ENCODE measurements at regions not wholly inside any gene's neighbourhood (a gene's known extent, or its start where the extent isn't known, plus 50 kb on each side); places are given as distances from the start of the nearest gene placed in this dataset.

- Histone ChIP-seq H3K9ac (replicated peaks in 1 of 4; ENCODE audit: extremely low read depth in 1 of 4, low read depth in 3 of 4, low read length in 3 of 4) (no peak overlapping the region), H4K8ac (ENCODE audit: extremely low read depth, insufficient read depth, low read length) (no peak overlapping the region), H3K27me3 (replicated peaks in 1 of 4; ENCODE audit: control insufficient read depth in 3 of 4, extremely low read depth in 1 of 4, insufficient read depth in 3 of 4, low read length in 3 of 4) (no peaks in the 10 kb centered on the region), H2BK12ac (ENCODE audit: low read depth, low read length) (no peak overlapping the region), H2BK20ac (ENCODE audit: low read length) (no peak overlapping the region), H3K23me2 (ENCODE audit: low read depth, low read length) (no peaks in the 10 kb centered on the region), H3K56ac (replicated peaks; ENCODE audit: insufficient read length, low read depth, low read length) (no peak overlapping the region), H3K27ac (ENCODE audit: low read depth, low read length) (no peak overlapping the region), H3K36me3 (ENCODE audit: control insufficient read depth in 2 of 4, insufficient read depth in 4 of 4, low read length in 3 of 4) (no peaks in the 10 kb centered on the region), H3K9me3 (ENCODE audit: insufficient read depth in 2 of 2, low read depth in 1 of 2, low read length in 1 of 2) (no peaks in the 10 kb centered on the region), H2BK5ac (ENCODE audit: low read depth, low read length) (no peak overlapping the region), H3K14ac (ENCODE audit: insufficient read length) (no peak overlapping the region), H2AK5ac (ENCODE audit: low read depth, low read length) (no peak overlapping the region), H4K20me1 (replicated peaks in 1 of 2; ENCODE audit: control insufficient read depth in 1 of 2, insufficient read depth in 2 of 2, low read length in 2 of 2) (no peaks in the 10 kb centered on the region), H4K5ac (ENCODE audit: insufficient read length, low read depth, low read length) (no peak overlapping the region), H2BK15ac (ENCODE audit: low read length) (no peak overlapping the region), H3K4me2 (ENCODE audit: insufficient read depth in 1 of 2, low read depth in 2 of 2, low read length in 2 of 2) (no peak overlapping the region), H3K4me1 (replicated peaks in 1 of 4; ENCODE audit: control insufficient read depth in 3 of 4, insufficient read depth in 4 of 4, low read length in 3 of 4) (peaks cover 0 to 7% (median 0%) of the 10 kb centered on the region in 4 experiments; a peak in 1 of 7 replicates), H4K91ac (replicated peaks; ENCODE audit: insufficient read length, low read length) (no peak overlapping the region), H3K4me3 (ENCODE audit: extremely low read depth in 1 of 4, insufficient read depth in 2 of 4, low read depth in 3 of 4, low read length in 4 of 4) (no peak overlapping the region), H3K4ac (replicated peaks; ENCODE audit: insufficient read length, low read depth, low read length) (no peak overlapping the region), H3K23ac (ENCODE audit: insufficient read length) (no peak overlapping the region), H3K79me1 (ENCODE audit: low read depth, low read length) (no peaks in the 10 kb centered on the region), H3K18ac (ENCODE audit: extremely low read depth, low read length) (no peak overlapping the region), H2BK120ac (replicated peaks; ENCODE audit: low read depth, low read length) (no peak overlapping the region), H2AFZ (ENCODE audit: low read length) (0 out of 2 replicates have a peak overlapping the region, but pooled peaks have one; percentile 58), H3K79me2 (ENCODE audit: control insufficient read depth in 1 of 2, insufficient read depth in 2 of 2, low read length in 2 of 2) (no peaks in the 10 kb centered on the region)
- no peak for TF ChIP-seq EZH2 (IDR thresholded peaks at IDR 0.05; ENCODE audit: low read depth, low read length, severe bottlenecking)
- TF ChIP-seq RNF2 (IDR thresholded peaks at IDR 0.05; ENCODE audit: borderline replicate concordance, low read depth, low read length, missing control alignments, poor library complexity, severe bottlenecking), result no peak
- DNase-seq (ENCODE audit: low read depth in 1 of 2, low spot score in 2 of 2) (no peak), FAIRE-seq (no peak)
- WGBS, 2 experiments (ENCODE audit: extremely low coverage in 1 of 2, insufficient coverage in 1 of 2, insufficient read length in 1 of 2, insufficient replicate concordance in 2 of 2, low coverage in 1 of 2, low lambda C conversion rate in 2 of 2, missing lambda C conversion rate in 1 of 2), result 95% methylated on average over 9 of the region's 9 CpGs; no CpG with 5 or more reads in 1 of the 2 experiments
- ChIA-PET CTCF (ENCODE audit: partially characterized antibody) (interaction anchor here (1.6 kb wide), 1 partner anchor 34 kb away, joined by 4 read pairs; no protein-coding TSS in a partner anchor), POLR2A (ENCODE audit: partially characterized antibody) (no interaction called here)
Measured at GRCh38 chr6:147741389-147741788, 232.9 kb downstream of the SAMD5 start.

Data from H1 (cell line).